ENCODE measurements at regions not wholly inside any gene's neighbourhood (a gene's known extent, or its start where the extent isn't known, plus 50 kb on each side); places are given as distances from the start of the nearest gene placed in this dataset.

GRCh38 chr13:47650209-47650608 is 350.9 kb downstream of the SUCLA2 start:
- H3K4me1 ChIP-seq (ENCODE audit: control insufficient read depth in 2 of 2, insufficient read depth in 2 of 2, low read length in 2 of 2) = no peaks in the 10 kb centered on the region
- no peak overlapping the region for H3K4me3 Mint-ChIP-seq
- H3K27ac Mint-ChIP-seq = no peak overlapping the region
- H3K27me3 Mint-ChIP-seq = peaks cover 0 to 18% (median 5%) of the 10 kb centered on the region in 5 donors
- H3K4me3 ChIP-seq (ENCODE audit: low read length) = no peak overlapping the region
- H3K27ac ChIP-seq (ENCODE audit: low read depth, low read length) = no peak overlapping the region
- POLR2A ChIA-PET = no interaction called here
- no peaks in the 10 kb centered on the region for H3K27me3 ChIP-seq (ENCODE audit: control insufficient read depth in 2 of 2, insufficient read depth in 2 of 2, low read length in 2 of 2)
- H3K36me3 ChIP-seq (ENCODE audit: control insufficient read depth in 2 of 3, insufficient read depth in 3 of 3, low read length in 3 of 3) = no peaks in the 10 kb centered on the region
- no peaks in the 10 kb centered on the region for H3K9me3 ChIP-seq (ENCODE audit: control insufficient read depth in 2 of 3, low read length in 3 of 3)
- H3K9me3 Mint-ChIP-seq = peaks cover 0 to 4% (median 0%) of the 10 kb centered on the region in 11 donors
- no peaks in the 10 kb centered on the region for H3K36me3 Mint-ChIP-seq
- H3K4me1 Mint-ChIP-seq = no peaks in the 10 kb centered on the region
- CTCF ChIA-PET = no interaction called here
- intact Hi-C loops (cut with micrococcal nuclease) = no loop called here
- no peak for DNase-seq
- no peak for ATAC-seq

- Mint-ChIP-seq H3K4me3 (no peak overlapping the region), H3K27ac (no peak overlapping the region), H3K9me3 (peaks cover 0 to 4% (median 0%) of the 10 kb centered on the region in 11 donors), H3K27me3 (peaks cover 0 to 17% (median 5%) of the 10 kb centered on the region in 5 donors), H3K4me1 (no peaks in the 10 kb centered on the region), H3K36me3 (no peaks in the 10 kb centered on the region)
- Histone ChIP-seq H3K27ac (ENCODE audit: low read depth, low read length) (no peak overlapping the region), H3K36me3 (ENCODE audit: control insufficient read depth in 2 of 3, insufficient read depth in 3 of 3, low read length in 3 of 3) (no peaks in the 10 kb centered on the region), H3K4me1 (ENCODE audit: control insufficient read depth in 2 of 2, insufficient read depth in 2 of 2, low read length in 2 of 2) (no peaks in the 10 kb centered on the region), H3K9me3 (ENCODE audit: control insufficient read depth in 2 of 3, low read length in 3 of 3) (no peaks in the 10 kb centered on the region), H3K4me3 (ENCODE audit: low read length) (no peak overlapping the region), H3K27me3 (ENCODE audit: control insufficient read depth in 2 of 2, insufficient read depth in 2 of 2, low read length in 2 of 2) (no peaks in the 10 kb centered on the region)
- ATAC-seq = no peak
- intact Hi-C loops (cut with micrococcal nuclease) = no loop called here
- POLR2A ChIA-PET = no interaction called here
- no peak for DNase-seq
- CTCF ChIA-PET = interaction anchor here (0.7 kb wide), 1 partner anchor 14 kb away, joined by 3 read pairs; no protein-coding TSS in a partner anchor
Observed at GRCh38 chr13:47647001-47647400, 354.1 kb downstream of the SUCLA2 start.

- ChIA-PET POLR2A (no interaction called here), CTCF (no interaction called here)
- Mint-ChIP-seq H3K4me3 (no peak overlapping the region), H3K4me1 (no peaks in the 10 kb centered on the region), H3K27me3 (peaks cover 0 to 17% (median 5%) of the 10 kb centered on the region in 5 donors), H3K27ac (no peak overlapping the region), H3K9me3 (peaks cover 0 to 4% (median 0%) of the 10 kb centered on the region in 11 donors), H3K36me3 (no peaks in the 10 kb centered on the region)
- Histone ChIP-seq H3K27ac (ENCODE audit: low read depth, low read length) (no peak overlapping the region), H3K27me3 (ENCODE audit: control insufficient read depth in 2 of 2, insufficient read depth in 2 of 2, low read length in 2 of 2) (no peaks in the 10 kb centered on the region), H3K36me3 (ENCODE audit: control insufficient read depth in 2 of 3, insufficient read depth in 3 of 3, low read length in 3 of 3) (no peaks in the 10 kb centered on the region), H3K4me1 (ENCODE audit: control insufficient read depth in 2 of 2, insufficient read depth in 2 of 2, low read length in 2 of 2) (no peaks in the 10 kb centered on the region), H3K4me3 (ENCODE audit: low read length) (no peak overlapping the region), H3K9me3 (ENCODE audit: control insufficient read depth in 2 of 3, low read length in 3 of 3) (no peaks in the 10 kb centered on the region)
- ATAC-seq (no peak), DNase-seq (no peak)
- intact Hi-C loops (cut with micrococcal nuclease) = no loop called here
Observed at GRCh38 chr13:47646298-47646697, 354.8 kb downstream of the SUCLA2 start.

GRCh38 chr13:47639738-47640447 is 361.2 kb downstream of the SUCLA2 start:
- ChIA-PET POLR2A (no interaction called here), CTCF (no interaction called here)
- peaks cover 0 to 15% (median 6%) of the 10 kb centered on the region in 11 donors for H3K9me3 Mint-ChIP-seq
- no peak overlapping the region for H3K4me3 ChIP-seq (ENCODE audit: low read length)
- H3K27me3 ChIP-seq (ENCODE audit: control insufficient read depth in 2 of 2, insufficient read depth in 2 of 2, low read length in 2 of 2) = no peaks in the 10 kb centered on the region
- no peak overlapping the region for H3K27ac Mint-ChIP-seq
- peaks cover 0 to 11% (median 3%) of the 10 kb centered on the region in 5 donors for H3K27me3 Mint-ChIP-seq
- H3K4me3 Mint-ChIP-seq = no peak overlapping the region
- H3K27ac ChIP-seq (ENCODE audit: low read depth, low read length) = no peak overlapping the region
- peaks cover 0 to 3% (median 0%) of the 10 kb centered on the region in 5 donors for H3K36me3 Mint-ChIP-seq
- no peak for DNase-seq
- H3K4me1 ChIP-seq (ENCODE audit: control insufficient read depth in 2 of 2, insufficient read depth in 2 of 2, low read length in 2 of 2) = no peaks in the 10 kb centered on the region
- no peaks in the 10 kb centered on the region for H3K9me3 ChIP-seq (ENCODE audit: control insufficient read depth in 2 of 3, low read length in 3 of 3)
- H3K36me3 ChIP-seq (ENCODE audit: control insufficient read depth in 2 of 3, insufficient read depth in 3 of 3, low read length in 3 of 3) = no peaks in the 10 kb centered on the region
- intact Hi-C loops (cut with micrococcal nuclease) = no loop called here
- no peaks in the 10 kb centered on the region for H3K4me1 Mint-ChIP-seq
- no peak for ATAC-seq

- Histone ChIP-seq H3K4me1 (ENCODE audit: control insufficient read depth in 2 of 2, insufficient read depth in 2 of 2, low read length in 2 of 2) (no peaks in the 10 kb centered on the region), H3K27me3 (ENCODE audit: control insufficient read depth in 2 of 2, insufficient read depth in 2 of 2, low read length in 2 of 2) (no peaks in the 10 kb centered on the region), H3K4me3 (ENCODE audit: low read length) (no peak overlapping the region), H3K27ac (ENCODE audit: low read depth, low read length) (no peak overlapping the region), H3K36me3 (ENCODE audit: control insufficient read depth in 2 of 3, insufficient read depth in 3 of 3, low read length in 3 of 3) (no peaks in the 10 kb centered on the region), H3K9me3 (ENCODE audit: control insufficient read depth in 2 of 3, low read length in 3 of 3) (no peaks in the 10 kb centered on the region)
- Mint-ChIP-seq H3K36me3 (peaks cover 0 to 3% (median 0%) of the 10 kb centered on the region in 5 donors), H3K9me3 (peaks cover 3 to 25% (median 15%) of the 10 kb centered on the region in 11 donors), H3K4me3 (no peak overlapping the region), H3K27me3 (peaks cover 0 to 12% (median 3%) of the 10 kb centered on the region in 5 donors), H3K27ac (no peak overlapping the region), H3K4me1 (no peaks in the 10 kb centered on the region)
- CTCF ChIA-PET = no interaction called here
- POLR2A ChIA-PET = no interaction called here
- intact Hi-C loops (cut with micrococcal nuclease) = no loop called here
- ATAC-seq (no peak), DNase-seq (no peak)
Observed at GRCh38 chr13:47638627-47639026, 362.4 kb downstream of the SUCLA2 start.

- no peaks in the 10 kb centered on the region for H3K36me3 ChIP-seq (ENCODE audit: control insufficient read depth in 2 of 3, insufficient read depth in 3 of 3, low read length in 3 of 3)
- DNase-seq (no peak), ATAC-seq (no peak)
- H3K27me3 Mint-ChIP-seq = peaks cover 0 to 22% (median 13%) of the 10 kb centered on the region in 5 donors
- ChIA-PET CTCF (no interaction called here), POLR2A (no interaction called here)
- no peak overlapping the region for H3K4me3 ChIP-seq (ENCODE audit: low read length)
- H3K4me3 Mint-ChIP-seq = no peak overlapping the region
- no peaks in the 10 kb centered on the region for H3K4me1 ChIP-seq (ENCODE audit: control insufficient read depth in 2 of 2, insufficient read depth in 2 of 2, low read length in 2 of 2)
- peaks cover 0 to 3% (median 0%) of the 10 kb centered on the region in 5 donors for H3K36me3 Mint-ChIP-seq
- no peak overlapping the region for H3K27ac ChIP-seq (ENCODE audit: low read depth, low read length)
- H3K27ac Mint-ChIP-seq = no peak overlapping the region
- H3K9me3 ChIP-seq (ENCODE audit: control insufficient read depth in 2 of 3, low read length in 3 of 3) = no peaks in the 10 kb centered on the region
- H3K4me1 Mint-ChIP-seq = no peaks in the 10 kb centered on the region
- H3K9me3 Mint-ChIP-seq = peaks cover 7 to 46% (median 19%) of the 10 kb centered on the region in 11 donors
- H3K27me3 ChIP-seq (ENCODE audit: control insufficient read depth in 2 of 2, insufficient read depth in 2 of 2, low read length in 2 of 2) = no peaks in the 10 kb centered on the region
- intact Hi-C loops (cut with micrococcal nuclease) = no loop called here
Observed at GRCh38 chr13:47632311-47632710, 368.8 kb downstream of the SUCLA2 start.

- Histone ChIP-seq H3K9me3 (ENCODE audit: control insufficient read depth in 2 of 3, low read length in 3 of 3) (no peaks in the 10 kb centered on the region), H3K27me3 (ENCODE audit: control insufficient read depth in 2 of 2, insufficient read depth in 2 of 2, low read length in 2 of 2) (no peaks in the 10 kb centered on the region), H3K4me3 (ENCODE audit: low read length) (no peak overlapping the region), H3K36me3 (ENCODE audit: control insufficient read depth in 2 of 3, insufficient read depth in 3 of 3, low read length in 3 of 3) (no peaks in the 10 kb centered on the region), H3K27ac (ENCODE audit: low read depth, low read length) (no peak overlapping the region), H3K4me1 (ENCODE audit: control insufficient read depth in 2 of 2, insufficient read depth in 2 of 2, low read length in 2 of 2) (no peaks in the 10 kb centered on the region)
- no peaks in the 10 kb centered on the region for H3K36me3 Mint-ChIP-seq
- peaks cover 0 to 38% (median 22%) of the 10 kb centered on the region in 5 donors for H3K27me3 Mint-ChIP-seq
- peaks cover 0 to 24% (median 6%) of the 10 kb centered on the region in 11 donors for H3K9me3 Mint-ChIP-seq
- ChIA-PET POLR2A (no interaction called here), CTCF (no interaction called here)
- DNase-seq = no peak
- no peak for ATAC-seq
- no peak overlapping the region for H3K4me3 Mint-ChIP-seq
- intact Hi-C loops (cut with micrococcal nuclease) = no loop called here
- H3K4me1 Mint-ChIP-seq = no peaks in the 10 kb centered on the region
- H3K27ac Mint-ChIP-seq = no peak overlapping the region
Observed at GRCh38 chr13:47628666-47629065, 372.4 kb downstream of the SUCLA2 start.

Measured in naive thymus-derived CD4-positive, alpha-beta T cell (primary cell).